HEK293T (cell line): ENCODE measurements at regions not wholly inside any gene's neighbourhood (a gene's known extent, or its start where the extent isn't known, plus 50 kb on each side); places are given as distances from the start of the nearest gene placed in this dataset.
"Not testable (repeated sequence)": the region's sequence is repeated elsewhere in the genome, so short reads cannot be mapped to it uniquely, and the experiment has no call there.

Experiments used
- ARNT ChIP-seq: fragments of 450-650 bp; IDR thresholded peaks from 2 replicates; pipeline ENCODE4 v1.6.1; 2017; ENCODE audit warnings: mild to moderate bottlenecking
- BHLHE40 ChIP-seq: fragments of 450-650 bp; IDR thresholded peaks from 2 replicates; pipeline ENCODE4 v1.6.1; 2016; ENCODE audit warnings: mild to moderate bottlenecking, moderate library complexity, borderline replicate concordance
- ELF4 ChIP-seq: fragments of 450-650 bp; IDR thresholded peaks from 2 replicates; pipeline ENCODE4 v1.6.1; 2017; ENCODE audit warnings: antibody characterized with exemption
- FOXA1 ChIP-seq: fragments of 450-650 bp; IDR thresholded peaks from 2 replicates; pipeline ENCODE4 v1.6.1; 2016; ENCODE audit warnings: mild to moderate bottlenecking
- HDGF ChIP-seq: fragments of 450-650 bp; IDR thresholded peaks from 2 replicates; pipeline ENCODE4 v1.6.1; 2017; ENCODE audit warnings: antibody characterized with exemption, borderline replicate concordance
- L3MBTL2 ChIP-seq: fragments of 450-650 bp; conservative IDR thresholded peaks from 2 replicates; pipeline ENCODE4 v1.6.1; 2016; ENCODE audit warnings: mild to moderate bottlenecking
- PKNOX1 ChIP-seq: fragments of 450-650 bp; IDR thresholded peaks from 2 replicates; pipeline ENCODE4 v1.6.1; 2016
- ZNF384 ChIP-seq: fragments of 450-650 bp; IDR thresholded peaks from 2 replicates; pipeline ENCODE4 v1.6.1; 2016

GRCh38 chr10:64784451-64784850, 1263.2 kb downstream of the REEP3 start:
- not testable (repeated sequence) for TF ChIP-seq L3MBTL2, ARNT, ZNF384, PKNOX1, ELF4, HDGF, BHLHE40, FOXA1
